HG03520 (cell line): ENCODE measurements at regions not wholly inside any gene's neighbourhood (a gene's known extent, or its start where the extent isn't known, plus 50 kb on each side); places are given as distances from the start of the nearest gene placed in this dataset.
"Not testable (repeated sequence)": the region's sequence is repeated elsewhere in the genome, so short reads cannot be mapped to it uniquely, and the experiment has no call there.

Source experiments
- ATAC-seq: cut with Tn5 transposase; IDR thresholded peaks from one replicate; pipeline ENCODE4 v1.9.1; 2021; ENCODE audit warnings: mild to moderate bottlenecking, moderate library complexity; ENCODE audit not compliant: unreplicated experiment

GRCh38 chr6:170149681-170150589 lies 140.9 kb downstream of the DLL1 start:
- ATAC-seq: no peak

GRCh38 chr6:170148709-170149470 lies 142.0 kb downstream of the DLL1 start:
- ATAC-seq: no peak

GRCh38 chr6:170147832-170148708 lies 142.8 kb downstream of the DLL1 start:
- ATAC-seq: no peak

GRCh38 chr6:170147056-170147787 lies 143.7 kb downstream of the DLL1 start:
- ATAC-seq: no peak

GRCh38 chr6:170146640-170147039 lies 144.2 kb downstream of the DLL1 start:
- no peak for ATAC-seq

GRCh38 chr6:170146131-170146530 lies 144.7 kb downstream of the DLL1 start:
- ATAC-seq: not testable (repeated sequence)

GRCh38 chr6:170145716-170146115 lies 145.2 kb downstream of the DLL1 start:
- ATAC-seq: not testable (repeated sequence)

GRCh38 chr6:170145272-170145592 lies 145.6 kb downstream of the DLL1 start:
- ATAC-seq: no peak

GRCh38 chr6:170144571-170145271 lies 146.2 kb downstream of the DLL1 start:
- no peak for ATAC-seq

GRCh38 chr6:170143401-170144150 lies 147.3 kb downstream of the DLL1 start:
- ATAC-seq: no peak

- ATAC-seq: no peak
Observed at GRCh38 chr6:170142559-170142958, 148.3 kb downstream of the DLL1 start.

GRCh38 chr6:170141061-170141460 lies 149.8 kb downstream of the DLL1 start:
- not testable (repeated sequence) for ATAC-seq

GRCh38 chr6:170140129-170140528 lies 150.7 kb downstream of the DLL1 start:
- ATAC-seq: no peak

GRCh38 chr6:170139531-170139930 lies 151.3 kb downstream of the DLL1 start:
- no peak for ATAC-seq

- not testable (repeated sequence) for ATAC-seq
Observed at GRCh38 chr6:170139046-170139445, 151.8 kb downstream of the DLL1 start.

GRCh38 chr6:170137911-170138910 lies 152.7 kb downstream of the DLL1 start:
- no peak for ATAC-seq

- ATAC-seq: no peak
Observed at GRCh38 chr6:170137176-170137891, 153.5 kb downstream of the DLL1 start.
